ENCODE measurements at regions not wholly inside any gene's neighbourhood (a gene's known extent, or its start where the extent isn't known, plus 50 kb on each side); places are given as distances from the start of the nearest gene placed in this dataset.
"Not testable (repeated sequence)": the region's sequence is repeated elsewhere in the genome, so short reads cannot be mapped to it uniquely, and the experiment has no call there.

DNA sequence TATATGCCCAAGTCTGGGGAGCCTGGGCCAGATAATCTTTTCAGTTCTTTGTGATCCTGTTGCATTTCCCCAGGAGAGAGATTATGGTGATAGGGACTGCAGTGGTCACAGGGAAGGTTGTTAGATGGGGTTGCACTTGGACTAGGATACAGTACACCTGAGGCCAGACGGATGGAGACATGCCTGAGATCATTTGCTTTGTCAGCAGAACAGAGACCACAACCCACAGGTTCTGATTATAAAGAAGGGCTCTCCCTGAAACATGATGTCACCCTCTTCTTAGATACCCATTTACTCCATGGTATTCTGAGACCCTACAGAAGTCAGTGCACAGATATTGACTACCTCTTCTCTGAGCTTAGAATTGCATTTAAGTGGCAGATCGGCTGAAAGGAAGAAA is 200.9 kb upstream of the IGF1 start:
- intact Hi-C loops (cut with DNase I; ENCODE audit: low total_unique reads): no loop called here
- no peak for DNase-seq
- Histone ChIP-seq H3K36me3 (no peaks in the 10 kb centered on the region), H3K4me1 (no peaks in the 10 kb centered on the region), H3K9me3 (no peaks in the 10 kb centered on the region), H3K27ac (no peak overlapping the region), H3K4me3 (no peak overlapping the region), H3K27me3 (no peaks in the 10 kb centered on the region)
- TF ChIP-seq POLR2A (IDR thresholded peaks at IDR 0.05): no peak
- no peak for TF ChIP-seq EP300 (IDR thresholded peaks at IDR 0.05; ENCODE audit: low read depth)
- no peak for TF ChIP-seq CTCF (IDR thresholded peaks at IDR 0.05)
- no peak for TF ChIP-seq POLR2AphosphoS5 (IDR thresholded peaks at IDR 0.05)
- in situ Hi-C loops (cut with MboI; ENCODE audit: low pct_ligation_motif_present in 1 of 4, low pct_unique_long_range_greater_than_20kb in 1 of 4, low sequenced_read_pairs in 3 of 4): no loop called here
- WGBS, 2 donors (ENCODE audit: low coverage in 1 of 2): 56 to 69% methylated on average over 2 of the region's 2 CpGs

DNA sequence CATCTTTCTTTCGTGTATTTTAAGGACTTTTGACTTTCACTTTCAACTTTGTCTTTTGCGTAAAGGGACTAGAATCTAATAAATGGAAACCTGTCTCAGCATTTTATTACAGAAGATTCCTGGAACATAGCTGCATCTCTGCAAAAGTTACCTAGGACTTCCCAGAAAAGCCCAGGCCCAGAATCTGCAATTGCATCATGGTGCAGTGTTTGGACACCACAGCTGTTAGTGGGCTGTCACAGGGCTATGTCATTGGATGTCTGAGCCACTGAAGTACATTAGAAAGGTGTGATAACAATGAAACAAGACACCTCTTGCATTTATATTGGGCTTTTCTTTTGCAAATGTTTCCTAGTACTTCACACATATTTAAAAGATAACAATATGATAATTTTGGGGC is 199.9 kb upstream of the IGF1 start:
- DNase-seq: no peak
- H3K27me3 ChIP-seq: no peaks in the 10 kb centered on the region
- H3K4me1 ChIP-seq: no peaks in the 10 kb centered on the region
- in situ Hi-C loops (cut with MboI; ENCODE audit: low pct_ligation_motif_present in 1 of 4, low pct_unique_long_range_greater_than_20kb in 1 of 4, low sequenced_read_pairs in 3 of 4) (no loop called here), intact Hi-C loops (cut with DNase I; ENCODE audit: low total_unique reads) (no loop called here)
- H3K9me3 ChIP-seq: no peaks in the 10 kb centered on the region
- no peaks in the 10 kb centered on the region for H3K36me3 ChIP-seq
- WGBS, 2 donors (ENCODE audit: low coverage in 1 of 2): 40 to 46% methylated on average over 2 of the region's 2 CpGs
- H3K4me3 ChIP-seq: no peak overlapping the region
- H3K27ac ChIP-seq: no peak overlapping the region
- TF ChIP-seq POLR2A (IDR thresholded peaks at IDR 0.05): no peak

DNA sequence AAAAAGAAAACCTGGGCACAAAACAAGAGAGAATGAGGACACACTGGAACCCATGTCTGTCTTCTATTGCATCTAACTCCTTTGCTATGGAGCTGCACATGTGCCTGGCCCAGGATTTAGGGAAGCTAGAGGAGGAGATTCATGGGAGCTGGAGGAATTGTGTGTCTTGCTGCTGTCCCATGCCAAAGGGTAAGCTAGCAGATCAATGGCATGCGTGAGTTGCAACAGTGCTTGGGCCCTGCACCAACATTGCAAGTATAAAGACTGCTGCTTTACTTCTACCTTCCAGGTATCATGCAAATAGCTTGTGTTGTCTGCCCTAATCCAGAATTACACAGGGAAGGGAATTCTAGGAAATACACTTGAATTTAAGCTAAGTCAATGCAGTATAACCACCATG is 196.4 kb upstream of the IGF1 start:
- Histone ChIP-seq H3K4me3 (no peak overlapping the region), H3K9me3 (peaks cover 7 to 13% of the 10 kb centered on the region in 2 donors), H3K27ac (no peak overlapping the region), H3K27me3 (no peaks in the 10 kb centered on the region), H3K4me1 (no peaks in the 10 kb centered on the region), H3K36me3 (no peaks in the 10 kb centered on the region)
- in situ Hi-C loops (cut with MboI; ENCODE audit: low pct_ligation_motif_present in 1 of 4, low pct_unique_long_range_greater_than_20kb in 1 of 4, low sequenced_read_pairs in 3 of 4) (no loop called here), intact Hi-C loops (cut with DNase I; ENCODE audit: low total_unique reads) (no loop called here)
- DNase-seq: no peak
- 93% methylated on average over 1 of the region's 1 CpG; no CpG with 5 or more reads in 1 of the 2 donors for WGBS, 2 donors (ENCODE audit: low coverage in 1 of 2)
- TF ChIP-seq CTCF (IDR thresholded peaks at IDR 0.05): no peak
- TF ChIP-seq POLR2A (IDR thresholded peaks at IDR 0.05): no peak
- no peak for TF ChIP-seq POLR2AphosphoS5 (IDR thresholded peaks at IDR 0.05)
- TF ChIP-seq EP300 (IDR thresholded peaks at IDR 0.05; ENCODE audit: low read depth): no peak

DNA sequence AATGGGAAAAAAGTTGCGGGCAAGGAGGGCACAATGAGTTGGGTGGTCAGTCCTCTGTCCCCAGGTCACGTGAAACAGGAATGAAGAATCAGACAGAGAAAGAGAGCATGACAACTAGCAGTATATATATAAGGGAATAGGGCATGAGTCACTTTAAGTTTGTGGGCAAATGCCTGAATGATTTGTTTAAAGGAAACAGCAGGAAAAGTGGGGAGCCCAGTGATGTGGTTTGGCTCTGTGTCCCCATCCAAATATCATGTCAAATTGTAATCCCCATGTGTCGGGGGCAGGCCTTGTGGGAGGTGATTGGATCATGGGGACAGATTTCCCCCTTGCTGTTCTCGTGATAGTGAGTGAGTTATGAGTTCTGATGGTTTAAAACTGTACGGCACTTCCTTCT is 195.3 kb upstream of the IGF1 start:
- Histone ChIP-seq H3K27me3 (no peaks in the 10 kb centered on the region), H3K9me3 (peaks cover 7 to 13% of the 10 kb centered on the region in 2 donors), H3K27ac (no peak overlapping the region), H3K36me3 (no peaks in the 10 kb centered on the region), H3K4me3 (no peak overlapping the region), H3K4me1 (no peaks in the 10 kb centered on the region)
- no peak for TF ChIP-seq EP300 (IDR thresholded peaks at IDR 0.05; ENCODE audit: low read depth)
- in situ Hi-C loops (cut with MboI; ENCODE audit: low pct_ligation_motif_present in 1 of 4, low pct_unique_long_range_greater_than_20kb in 1 of 4, low sequenced_read_pairs in 3 of 4) (no loop called here), intact Hi-C loops (cut with DNase I; ENCODE audit: low total_unique reads) (no loop called here)
- WGBS, 2 donors (ENCODE audit: low coverage in 1 of 2): 52 to 62% methylated on average over 3 to 5 of the region's 5 CpGs
- DNase-seq: no peak

- H3K4me1 ChIP-seq: no peaks in the 10 kb centered on the region
- no peak for DNase-seq
- TF ChIP-seq CTCF (IDR thresholded peaks at IDR 0.05) (no peak), POLR2A (IDR thresholded peaks at IDR 0.05) (no peak), EP300 (IDR thresholded peaks at IDR 0.05; ENCODE audit: low read depth) (no peak), POLR2AphosphoS5 (IDR thresholded peaks at IDR 0.05) (no peak)
- intact Hi-C loops (cut with DNase I; ENCODE audit: low total_unique reads) (no loop called here), in situ Hi-C loops (cut with MboI; ENCODE audit: low pct_ligation_motif_present in 1 of 4, low pct_unique_long_range_greater_than_20kb in 1 of 4, low sequenced_read_pairs in 3 of 4) (no loop called here)
- no peaks in the 10 kb centered on the region for H3K27me3 ChIP-seq
- H3K4me3 ChIP-seq: no peak overlapping the region
- no peaks in the 10 kb centered on the region for H3K36me3 ChIP-seq
- H3K9me3 ChIP-seq: peaks cover 7 to 13% of the 10 kb centered on the region in 2 donors
- 63% methylated on average over 1 of the region's 1 CpG; no CpG with 5 or more reads in 1 of the 2 donors for WGBS, 2 donors (ENCODE audit: low coverage in 1 of 2)
- H3K27ac ChIP-seq: no peak overlapping the region
These were observed 193.2 kb upstream of the IGF1 start for GRCh38 chr12:102673606-102674005.

DNA sequence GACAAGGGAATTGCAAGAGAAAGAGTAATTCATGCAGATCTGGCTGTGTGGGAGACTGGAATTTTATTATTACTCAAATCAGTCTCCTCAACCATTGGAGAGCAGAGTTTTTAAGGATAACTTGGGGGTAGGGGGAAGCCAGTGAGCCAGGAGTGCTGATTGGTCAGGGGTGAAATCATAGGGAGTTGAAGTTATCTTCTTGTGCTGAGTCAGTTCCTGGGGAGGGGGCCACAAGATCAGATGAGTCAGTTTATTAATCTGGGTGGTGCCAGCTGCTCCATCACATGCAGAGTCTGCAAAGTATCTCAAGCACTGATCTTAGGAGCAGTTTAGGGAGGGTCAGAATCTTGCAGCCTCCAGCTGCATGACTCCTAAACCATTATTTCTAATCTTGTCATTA is 191.8 kb upstream of the IGF1 start:
- DNase-seq; H3K4me3 ChIP-seq; in situ Hi-C loops (cut with MboI; ENCODE audit: low pct_ligation_motif_present in 1 of 4, low pct_unique_long_range_greater_than_20kb in 1 of 4, low sequenced_read_pairs in 3 of 4); H3K27ac ChIP-seq; H3K27me3 ChIP-seq; H3K36me3 ChIP-seq; intact Hi-C loops (cut with DNase I; ENCODE audit: low total_unique reads); H3K4me1 ChIP-seq: not testable (repeated sequence)
- H3K9me3 ChIP-seq: peaks cover 7 to 13% of the 10 kb centered on the region in 2 donors
